Peyer's patch (tissue), 4 donors: ENCODE measurements at regions not wholly inside any gene's neighbourhood (a gene's known extent, or its start where the extent isn't known, plus 50 kb on each side); places are given as distances from the start of the nearest gene placed in this dataset.

Source experiments
- DNase-seq, 3 donors: peaks; one replicate each; pipeline ENCODE4 v3.0.0-alpha.2; 2017 to 2019
- H3K27ac ChIP-seq, 4 donors: fragments of 200-600 bp; sonication (generic); one replicate each; pipeline ENCODE4 v1.5.1; 2016 to 2019
- H3K27me3 ChIP-seq, 2 donors: fragments of 200-600 bp; sonication (generic); one replicate each; pipeline ENCODE4 v1.5.1; 2019
- H3K36me3 ChIP-seq, 3 donors: fragments of 200-600 bp; sonication (generic); one replicate each; pipeline ENCODE4 v1.5.1; 2016 to 2019
- H3K4me1 ChIP-seq, 4 donors: fragments of 200-600 bp; sonication (generic); one replicate each; pipeline ENCODE4 v1.5.1; 2016 to 2019
- H3K4me3 ChIP-seq, 4 donors: fragments of 200-600 bp; sonication (generic); 1 replicate in 3 of 4; 2 replicates in 1 of 4; pipeline ENCODE4 v1.5.1; 2016 to 2019; ENCODE audit warnings: mild to moderate bottlenecking in 1 of 4
- H3K9me3 ChIP-seq, 4 donors: fragments of 200-600 bp; sonication (generic); one replicate each; pipeline ENCODE4 v1.5.1; 2016 to 2019; ENCODE audit warnings: mild to moderate bottlenecking in 1 of 4
- POLR2A ChIP-seq, 2 donors: fragments of 450-650 bp; IDR thresholded peaks; one replicate each; pipeline ENCODE4 v1.5.1; 2017; ENCODE audit warnings: antibody characterized with exemption in 2 of 2, mild to moderate bottlenecking in 2 of 2, moderate library complexity in 2 of 2
- TF ChIP-seq, protein P1 (sequence below), 6 experiments: fragments of 450-650 bp in 4 of 6; fragments of 200-600 bp in 2 of 6; sonication (generic) in 1 of 6; IDR thresholded peaks; one replicate each; pipeline ENCODE4 v1.5.1; 2017 to 2019; ENCODE audit warnings: antibody characterized with exemption in 6 of 6, mild to moderate bottlenecking in 3 of 6, moderate library complexity in 1 of 6

DNA sequence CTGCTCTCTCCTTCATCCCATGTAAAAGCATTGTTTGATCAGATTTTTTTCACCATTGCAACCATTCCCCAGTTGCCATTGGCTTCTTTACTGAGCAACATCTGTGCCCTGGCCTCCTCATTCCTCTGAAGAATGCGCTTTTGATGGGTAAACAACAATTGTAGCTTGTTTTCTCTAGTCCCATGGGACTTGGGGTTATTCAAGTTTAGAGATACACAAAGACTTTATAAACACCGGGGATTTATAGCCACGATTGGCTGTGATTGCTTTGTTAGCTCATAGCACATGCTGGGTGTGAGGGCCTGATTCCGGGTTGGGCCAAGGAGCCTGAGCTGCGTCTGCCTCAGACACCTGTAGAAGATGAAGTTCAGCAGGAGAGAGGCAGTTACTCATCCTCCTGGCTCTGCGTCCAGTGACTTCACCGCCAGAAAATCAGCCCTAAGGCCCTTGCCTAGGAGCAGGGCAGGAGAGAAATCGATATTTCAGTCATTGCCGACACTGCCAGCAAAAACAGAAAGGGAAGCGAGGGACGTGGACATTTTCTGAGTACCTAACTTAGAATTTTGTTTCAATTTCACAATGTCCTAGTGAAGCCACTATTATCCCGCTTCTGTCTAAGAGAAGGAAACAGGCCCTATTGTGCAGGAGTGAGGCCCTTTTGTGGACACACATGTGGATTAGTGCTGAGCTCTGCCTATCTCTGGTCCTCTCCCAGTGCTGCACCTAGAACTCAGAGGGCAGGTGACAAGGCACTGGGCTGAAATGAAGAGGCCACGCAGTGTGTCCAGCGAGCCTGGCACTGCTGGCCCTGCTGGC, 159.8 kb upstream of the USP24 start:
- Histone ChIP-seq H3K27me3 (no peaks in the 10 kb centered on the region), H3K4me1 (peaks cover 0 to 4% (median 0%) of the 10 kb centered on the region in 4 donors), H3K9me3 (no peaks in the 10 kb centered on the region), H3K27ac (peak overlapping the region in 2 of 4 donors; percentile 29 to 50), H3K4me3 (no peak overlapping the region), H3K36me3 (no peaks in the 10 kb centered on the region)
- DNase-seq: peak in 1 of 3 donors; percentile 47
- TF ChIP-seq, protein P1, sequence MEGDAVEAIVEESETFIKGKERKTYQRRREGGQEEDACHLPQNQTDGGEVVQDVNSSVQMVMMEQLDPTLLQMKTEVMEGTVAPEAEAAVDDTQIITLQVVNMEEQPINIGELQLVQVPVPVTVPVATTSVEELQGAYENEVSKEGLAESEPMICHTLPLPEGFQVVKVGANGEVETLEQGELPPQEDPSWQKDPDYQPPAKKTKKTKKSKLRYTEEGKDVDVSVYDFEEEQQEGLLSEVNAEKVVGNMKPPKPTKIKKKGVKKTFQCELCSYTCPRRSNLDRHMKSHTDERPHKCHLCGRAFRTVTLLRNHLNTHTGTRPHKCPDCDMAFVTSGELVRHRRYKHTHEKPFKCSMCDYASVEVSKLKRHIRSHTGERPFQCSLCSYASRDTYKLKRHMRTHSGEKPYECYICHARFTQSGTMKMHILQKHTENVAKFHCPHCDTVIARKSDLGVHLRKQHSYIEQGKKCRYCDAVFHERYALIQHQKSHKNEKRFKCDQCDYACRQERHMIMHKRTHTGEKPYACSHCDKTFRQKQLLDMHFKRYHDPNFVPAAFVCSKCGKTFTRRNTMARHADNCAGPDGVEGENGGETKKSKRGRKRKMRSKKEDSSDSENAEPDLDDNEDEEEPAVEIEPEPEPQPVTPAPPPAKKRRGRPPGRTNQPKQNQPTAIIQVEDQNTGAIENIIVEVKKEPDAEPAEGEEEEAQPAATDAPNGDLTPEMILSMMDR (IDR thresholded peaks at IDR 0.05): no peak
- no peak for TF ChIP-seq POLR2A (IDR thresholded peaks at IDR 0.05)

DNA sequence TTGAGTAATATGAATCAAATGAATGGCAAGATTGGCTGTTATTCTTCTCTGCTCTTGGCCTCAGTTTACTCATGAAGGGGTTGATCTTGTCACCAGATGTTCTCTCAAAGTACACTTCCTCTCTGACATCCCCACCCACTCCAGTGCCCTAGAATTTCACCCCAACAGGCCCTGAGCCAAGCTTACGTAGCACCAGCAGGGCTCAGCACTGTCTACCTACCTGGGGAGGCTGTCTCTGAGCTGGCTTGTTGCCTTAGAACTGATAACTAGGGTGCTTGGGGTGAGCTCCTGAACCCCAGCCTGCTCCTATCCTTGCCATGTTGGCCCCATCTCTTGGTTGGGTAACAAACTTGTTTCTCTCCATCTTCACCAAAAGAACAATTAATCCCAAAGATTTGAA, 159.1 kb upstream of the USP24 start:
- no peak for TF ChIP-seq POLR2A (IDR thresholded peaks at IDR 0.05)
- TF ChIP-seq, protein P1 (IDR thresholded peaks at IDR 0.05): no peak

DNA sequence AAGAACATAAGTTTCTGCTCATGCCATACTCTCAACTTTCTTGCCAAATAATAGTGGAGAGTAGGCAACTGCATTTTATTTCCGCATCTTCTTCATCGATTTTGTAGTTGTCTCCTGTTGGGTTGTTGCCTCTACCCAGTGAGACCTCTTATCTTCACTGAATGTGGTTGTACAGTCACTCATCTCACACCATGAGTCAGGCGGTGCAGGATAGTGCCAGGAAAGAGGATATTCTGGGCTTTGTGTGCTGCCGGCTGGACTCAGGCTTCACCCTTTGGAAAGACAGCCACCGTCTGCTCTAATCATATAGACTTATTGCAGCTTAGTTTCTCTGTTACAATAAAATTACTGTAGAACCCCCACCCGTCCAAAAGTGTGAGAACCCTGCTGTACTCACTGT, 154.3 kb upstream of the USP24 start:
- Histone ChIP-seq H3K36me3 (no peaks in the 10 kb centered on the region), H3K9me3 (no peaks in the 10 kb centered on the region), H3K4me1 (no peaks in the 10 kb centered on the region), H3K27ac (no peak overlapping the region), H3K4me3 (no peak overlapping the region), H3K27me3 (no peaks in the 10 kb centered on the region)
- DNase-seq: no peak
- no peak for TF ChIP-seq POLR2A (IDR thresholded peaks at IDR 0.05)
- TF ChIP-seq, protein P1 (IDR thresholded peaks at IDR 0.05): no peak

More for the DNA sequence above, 159.1 kb upstream of the USP24 start:
- DNase-seq: no peak
- Histone ChIP-seq H3K27me3 (no peaks in the 10 kb centered on the region), H3K27ac (peak overlapping the region in 1 of 4 donors; percentile 27), H3K4me3 (no peak overlapping the region), H3K36me3 (no peaks in the 10 kb centered on the region), H3K4me1 (peaks cover 0 to 4% (median 0%) of the 10 kb centered on the region in 4 donors), H3K9me3 (no peaks in the 10 kb centered on the region)

DNA sequence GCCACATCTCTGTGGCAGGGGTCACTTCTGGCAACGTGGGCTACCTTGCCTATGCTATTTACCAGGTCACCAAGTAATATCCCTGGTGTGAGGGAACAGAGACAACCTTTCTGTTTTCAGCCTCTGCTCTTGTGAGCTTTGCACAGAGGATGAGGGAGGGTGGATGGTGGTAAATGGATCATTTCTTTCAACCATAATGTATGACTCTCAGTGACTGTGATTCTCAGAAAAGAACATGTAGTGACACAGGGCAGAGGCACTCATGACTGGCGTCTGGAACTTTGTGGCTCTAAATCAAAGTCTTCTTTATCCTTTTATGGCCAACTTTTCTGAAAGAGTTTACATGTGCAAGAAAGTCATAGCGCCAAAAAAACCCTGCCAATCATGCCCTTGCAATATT, 153.5 kb upstream of the USP24 start:
- no peak for DNase-seq
- H3K4me3 ChIP-seq: no peak overlapping the region
- H3K27ac ChIP-seq: no peak overlapping the region
- H3K9me3 ChIP-seq: no peaks in the 10 kb centered on the region
- no peaks in the 10 kb centered on the region for H3K36me3 ChIP-seq
- H3K27me3 ChIP-seq: no peaks in the 10 kb centered on the region
- TF ChIP-seq POLR2A (IDR thresholded peaks at IDR 0.05): no peak
- TF ChIP-seq, protein P1 (IDR thresholded peaks at IDR 0.05): no peak
- H3K4me1 ChIP-seq: no peaks in the 10 kb centered on the region

DNA sequence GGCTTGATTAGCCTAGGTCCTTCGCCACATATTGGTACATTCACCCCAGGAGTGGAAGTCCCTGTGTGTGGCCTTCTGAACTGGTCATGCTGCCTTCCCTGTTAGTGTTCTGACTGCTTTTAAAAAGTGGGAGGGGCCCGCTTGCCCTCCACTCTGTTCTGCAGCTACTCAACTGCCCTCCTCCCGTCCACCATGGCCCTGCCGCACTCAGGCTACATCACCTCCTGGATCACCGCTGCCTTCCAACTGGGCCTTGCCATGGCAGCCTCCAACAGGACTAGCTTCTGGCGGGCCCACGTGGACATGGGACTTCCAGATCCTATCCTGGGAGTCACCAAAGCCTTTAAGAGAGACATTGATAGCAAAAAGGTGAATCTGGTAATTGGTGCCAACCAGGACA, 152.1 kb upstream of the USP24 start:
- no peak for DNase-seq
- Histone ChIP-seq H3K27me3 (no peaks in the 10 kb centered on the region), H3K27ac (no peak overlapping the region), H3K36me3 (no peaks in the 10 kb centered on the region), H3K9me3 (no peaks in the 10 kb centered on the region), H3K4me1 (no peaks in the 10 kb centered on the region), H3K4me3 (no peak overlapping the region)
- no peak for TF ChIP-seq POLR2A (IDR thresholded peaks at IDR 0.05)
- TF ChIP-seq, protein P1 (IDR thresholded peaks at IDR 0.05): no peak
